ENCODE measurements at regions not wholly inside any gene's neighbourhood (a gene's known extent, or its start where the extent isn't known, plus 50 kb on each side); places are given as distances from the start of the nearest gene placed in this dataset.
"Not testable (repeated sequence)": the region's sequence is repeated elsewhere in the genome, so short reads cannot be mapped to it uniquely, and the experiment has no call there.

DNA sequence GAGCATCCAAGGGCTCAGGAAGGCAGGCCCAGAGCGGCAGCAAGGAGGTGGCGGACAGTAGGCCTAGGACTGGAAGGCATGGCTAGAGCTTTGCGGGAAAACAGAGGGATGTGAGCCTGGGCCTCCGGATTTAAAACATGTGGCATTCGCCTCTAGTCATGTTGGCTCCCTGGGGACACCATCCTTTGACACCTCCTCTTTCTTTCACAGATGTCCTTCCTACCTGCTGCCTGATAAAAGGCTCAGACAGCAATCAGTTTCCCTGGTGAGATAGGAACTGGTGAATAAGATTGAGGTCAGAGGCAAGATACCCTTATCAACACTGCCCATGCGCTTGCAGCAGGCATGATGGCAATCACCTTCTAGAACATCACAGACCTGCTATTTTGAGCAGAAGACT, 277.6 kb downstream of the SIPA1L2 start:
- DNase-seq (ENCODE audit: low read depth in 2 of 2) = no peak

GRCh38 chr1:232351335-232351734, 278.6 kb downstream of the SIPA1L2 start:
- no peak for DNase-seq (ENCODE audit: low read depth in 2 of 2)

DNA sequence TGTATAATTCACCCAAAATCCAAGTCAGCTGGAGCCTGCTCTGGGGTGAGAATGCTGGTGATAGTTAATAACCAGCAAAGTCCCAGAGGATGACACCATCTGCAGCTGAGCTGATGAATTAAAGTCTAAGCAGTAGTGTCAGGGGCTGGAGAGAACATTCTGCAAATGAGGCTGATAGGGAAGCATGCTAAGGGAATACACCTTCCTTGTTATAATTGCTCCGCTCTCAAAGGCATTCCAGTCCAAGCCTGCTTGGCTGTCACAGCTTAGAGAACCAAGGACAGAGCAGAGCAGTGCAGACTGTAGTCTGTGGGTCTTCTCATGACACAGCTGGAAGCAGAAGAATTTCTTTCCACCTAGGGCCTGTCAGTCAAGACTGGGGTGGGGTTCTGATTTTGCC, 283.1 kb downstream of the SIPA1L2 start:
- DNase-seq (ENCODE audit: low read depth in 2 of 2) = no peak

DNA sequence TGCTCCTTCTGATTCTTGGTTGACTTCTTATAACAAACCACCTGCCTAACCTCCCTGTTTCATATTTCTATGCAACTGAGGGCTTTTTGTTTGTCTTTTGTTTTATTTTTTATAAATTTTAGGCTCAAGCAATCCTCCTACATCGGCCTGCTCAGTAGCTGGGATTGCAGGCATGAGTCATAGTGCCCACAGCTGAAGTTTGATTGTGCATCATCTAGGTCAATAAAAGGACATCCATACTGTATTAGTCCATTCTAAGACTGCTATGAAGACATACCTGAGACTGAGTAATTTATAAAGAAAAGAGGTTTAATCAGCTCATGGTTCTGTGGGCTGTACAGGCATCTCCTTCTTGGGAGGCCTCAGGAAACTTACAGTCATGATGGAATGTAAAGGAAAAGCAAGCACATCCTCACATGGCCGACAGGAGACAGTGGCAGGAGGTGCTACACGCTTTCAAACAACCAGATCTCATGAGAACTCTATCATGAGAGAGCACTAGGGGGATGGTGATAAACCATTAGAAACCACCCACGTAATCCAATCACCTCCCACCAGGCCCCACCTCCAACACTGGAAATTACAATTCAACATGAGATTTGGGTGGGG, 285.0 kb downstream of the SIPA1L2 start:
- no peak for DNase-seq (ENCODE audit: low read depth in 2 of 2)

- not testable (repeated sequence) for DNase-seq (ENCODE audit: low read depth in 2 of 2)
Measured at GRCh38 chr1:232344186-232344585, 285.7 kb downstream of the SIPA1L2 start.

GRCh38 chr1:232340446-232340845, 289.5 kb downstream of the SIPA1L2 start:
- no peak for DNase-seq (ENCODE audit: low read depth in 2 of 2)

- DNase-seq (ENCODE audit: low read depth in 2 of 2) = no peak
Measured at GRCh38 chr1:232339073-232339472, 290.9 kb downstream of the SIPA1L2 start.

GRCh38 chr1:232335741-232336293, 294.1 kb downstream of the SIPA1L2 start:
- no peak for DNase-seq (ENCODE audit: low read depth in 2 of 2)

- DNase-seq (ENCODE audit: low read depth in 2 of 2) = no peak
Measured at GRCh38 chr1:232335261-232335660, 294.7 kb downstream of the SIPA1L2 start.

GRCh38 chr1:232334811-232335210, 295.1 kb downstream of the SIPA1L2 start:
- DNase-seq (ENCODE audit: low read depth in 2 of 2) = no peak

- DNase-seq (ENCODE audit: low read depth in 2 of 2) = no peak
Measured at GRCh38 chr1:232334246-232334645, 295.7 kb downstream of the SIPA1L2 start.

GRCh38 chr1:232333419-232333767, 296.5 kb downstream of the SIPA1L2 start:
- no peak for DNase-seq (ENCODE audit: low read depth in 2 of 2)

GRCh38 chr1:232332710-232333418, 297.1 kb downstream of the SIPA1L2 start:
- DNase-seq (ENCODE audit: low read depth in 2 of 2) = not testable (repeated sequence)

- no peak for DNase-seq (ENCODE audit: low read depth in 2 of 2)
Measured at GRCh38 chr1:232329103-232329813, 300.7 kb downstream of the SIPA1L2 start.

- DNase-seq (ENCODE audit: low read depth in 2 of 2) = no peak
Measured at GRCh38 chr1:232328486-232329102, 301.3 kb downstream of the SIPA1L2 start.

DNA sequence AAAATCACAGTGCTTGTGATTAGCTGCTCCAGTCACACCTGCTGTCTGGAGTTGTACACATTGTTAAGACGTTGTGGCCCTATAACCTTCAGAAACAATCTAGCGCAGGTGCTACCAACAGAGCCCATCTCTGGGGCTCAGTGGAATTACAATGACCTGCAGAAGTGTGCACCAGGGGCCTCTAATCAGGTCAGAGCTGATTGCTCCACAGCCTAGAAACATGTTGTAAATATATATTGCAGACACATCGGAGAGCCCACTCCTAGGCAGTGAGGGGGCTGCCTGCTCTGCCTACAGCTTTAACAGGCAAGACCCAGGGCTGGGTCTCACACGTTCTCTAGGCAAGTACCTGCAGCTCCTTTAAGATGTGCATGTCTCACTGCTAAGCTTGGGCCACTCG, 302.0 kb downstream of the SIPA1L2 start:
- no peak for DNase-seq (ENCODE audit: low read depth in 2 of 2)

DNA sequence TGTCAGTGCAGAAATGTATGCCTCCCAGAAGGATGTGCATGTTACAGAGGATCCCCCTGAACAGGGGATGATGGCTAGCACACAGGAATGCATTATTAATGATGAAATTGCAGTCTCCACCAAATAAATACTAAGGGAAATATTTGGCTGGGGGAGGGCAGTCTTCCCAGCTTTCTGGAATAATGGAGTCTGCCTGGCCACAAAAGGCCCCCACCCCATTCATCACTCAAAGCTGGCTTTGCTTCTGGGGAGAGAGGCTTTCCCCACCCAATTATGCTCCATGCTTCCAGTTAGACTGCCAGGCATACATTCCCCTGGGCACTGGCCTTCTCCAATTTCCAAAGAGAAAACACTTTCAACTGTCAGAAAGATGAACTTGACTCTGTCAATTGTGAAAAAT, 302.7 kb downstream of the SIPA1L2 start:
- DNase-seq (ENCODE audit: low read depth in 2 of 2) = peak in 1 of 2 experiments; percentile 1

DNA sequence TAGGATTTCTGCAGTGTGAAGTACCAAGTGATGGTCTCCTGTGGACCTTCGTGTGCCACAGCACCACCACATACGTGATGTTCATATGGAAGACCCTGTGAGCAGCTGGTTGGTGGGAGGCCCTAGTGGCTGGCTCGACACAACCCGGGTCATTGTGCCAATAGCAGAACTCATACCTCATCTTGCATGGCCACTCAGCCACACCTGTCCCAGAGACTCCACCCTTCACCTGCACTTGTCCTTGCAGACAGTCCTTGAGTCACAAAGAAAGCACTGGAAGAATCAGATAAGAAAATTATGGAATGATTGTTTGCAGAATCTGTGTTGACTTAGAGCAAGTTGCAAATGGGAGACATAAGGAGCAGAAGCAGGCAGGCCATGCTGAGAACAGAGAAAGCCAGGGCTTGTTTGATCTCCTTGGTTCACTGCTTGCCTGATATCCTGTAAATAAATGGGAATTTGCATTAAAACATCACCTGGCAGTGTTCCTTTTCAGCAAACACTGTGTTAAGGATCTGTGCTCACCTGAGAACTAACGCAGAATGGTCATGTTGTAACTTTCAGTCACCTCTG, 307.7 kb downstream of the SIPA1L2 start:
- no peak for DNase-seq (ENCODE audit: low read depth in 2 of 2)

- DNase-seq (ENCODE audit: low read depth in 2 of 2) = no peak
Measured at GRCh38 chr1:232319518-232320210, 310.3 kb downstream of the SIPA1L2 start.

- DNase-seq (ENCODE audit: low read depth in 2 of 2) = no peak
Measured at GRCh38 chr1:232319072-232319471, 310.9 kb downstream of the SIPA1L2 start.

GRCh38 chr1:232318143-232318542, 311.8 kb downstream of the SIPA1L2 start:
- no peak for DNase-seq (ENCODE audit: low read depth in 2 of 2)
